C4-2B (cell line): ENCODE measurements at regions not wholly inside any gene's neighbourhood (a gene's known extent, or its start where the extent isn't known, plus 50 kb on each side); places are given as distances from the start of the nearest gene placed in this dataset.

Experiments
- ZFX ChIP-seq: fragments of 450-650 bp; IDR thresholded peaks from 2 replicates; pipeline ENCODE4 v1.6.1; 2017
- TF ChIP-seq, protein P1 (sequence below): fragments of 450-650 bp; conservative IDR thresholded peaks from 2 replicates; pipeline ENCODE4 v1.5.1; 2017; ENCODE audit warnings: mild to moderate bottlenecking

DNA sequence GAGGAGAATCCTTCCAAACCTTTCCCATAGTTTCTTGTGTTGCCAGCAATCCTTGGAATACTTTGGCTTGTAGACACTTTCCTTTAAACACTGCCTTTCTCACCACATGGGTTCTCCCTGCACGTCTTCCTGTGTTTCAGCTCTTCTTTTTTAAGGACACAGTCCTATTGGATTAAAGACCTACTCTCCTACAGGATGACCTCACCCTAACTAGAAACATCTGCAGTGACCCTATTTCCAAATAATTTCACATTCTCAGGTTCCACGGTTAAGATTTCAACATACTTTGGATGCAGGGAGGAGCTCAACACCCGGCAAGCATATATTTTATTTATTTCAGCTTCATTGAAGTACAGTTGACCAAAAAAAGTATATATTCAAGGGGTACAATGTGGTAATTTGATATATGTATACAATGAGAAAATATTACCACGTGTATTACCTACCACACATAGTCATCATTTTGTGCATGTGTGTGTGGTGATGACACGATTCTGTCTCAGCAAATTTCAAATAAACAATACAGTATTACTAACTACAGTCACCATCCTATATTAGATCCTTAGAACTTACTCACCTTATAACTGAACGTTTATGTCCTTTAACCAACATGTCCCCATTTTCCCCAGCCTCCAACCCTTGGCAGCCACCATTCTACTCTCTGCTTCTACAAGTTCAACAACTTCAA is 745.0 kb downstream of the CBLN2 start:
- TF ChIP-seq, protein P1, sequence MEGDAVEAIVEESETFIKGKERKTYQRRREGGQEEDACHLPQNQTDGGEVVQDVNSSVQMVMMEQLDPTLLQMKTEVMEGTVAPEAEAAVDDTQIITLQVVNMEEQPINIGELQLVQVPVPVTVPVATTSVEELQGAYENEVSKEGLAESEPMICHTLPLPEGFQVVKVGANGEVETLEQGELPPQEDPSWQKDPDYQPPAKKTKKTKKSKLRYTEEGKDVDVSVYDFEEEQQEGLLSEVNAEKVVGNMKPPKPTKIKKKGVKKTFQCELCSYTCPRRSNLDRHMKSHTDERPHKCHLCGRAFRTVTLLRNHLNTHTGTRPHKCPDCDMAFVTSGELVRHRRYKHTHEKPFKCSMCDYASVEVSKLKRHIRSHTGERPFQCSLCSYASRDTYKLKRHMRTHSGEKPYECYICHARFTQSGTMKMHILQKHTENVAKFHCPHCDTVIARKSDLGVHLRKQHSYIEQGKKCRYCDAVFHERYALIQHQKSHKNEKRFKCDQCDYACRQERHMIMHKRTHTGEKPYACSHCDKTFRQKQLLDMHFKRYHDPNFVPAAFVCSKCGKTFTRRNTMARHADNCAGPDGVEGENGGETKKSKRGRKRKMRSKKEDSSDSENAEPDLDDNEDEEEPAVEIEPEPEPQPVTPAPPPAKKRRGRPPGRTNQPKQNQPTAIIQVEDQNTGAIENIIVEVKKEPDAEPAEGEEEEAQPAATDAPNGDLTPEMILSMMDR = no peak
- TF ChIP-seq ZFX = no peak
